GM19025 (cell line): ENCODE measurements at regions not wholly inside any gene's neighbourhood (a gene's known extent, or its start where the extent isn't known, plus 50 kb on each side); places are given as distances from the start of the nearest gene placed in this dataset.
"Not testable (repeated sequence)": the region's sequence is repeated elsewhere in the genome, so short reads cannot be mapped to it uniquely, and the experiment has no call there.

ENCODE experiments used
- ATAC-seq: cut with Tn5 transposase; IDR thresholded peaks from one replicate; pipeline ENCODE4 v1.9.1; 2021; ENCODE audit warnings: mild to moderate bottlenecking, low read depth, moderate library complexity; ENCODE audit not compliant: unreplicated experiment

- ATAC-seq = no peak
Observed at GRCh38 chr4:165810726-165811125, 62.3 kb upstream of the TLL1 start.

DNA sequence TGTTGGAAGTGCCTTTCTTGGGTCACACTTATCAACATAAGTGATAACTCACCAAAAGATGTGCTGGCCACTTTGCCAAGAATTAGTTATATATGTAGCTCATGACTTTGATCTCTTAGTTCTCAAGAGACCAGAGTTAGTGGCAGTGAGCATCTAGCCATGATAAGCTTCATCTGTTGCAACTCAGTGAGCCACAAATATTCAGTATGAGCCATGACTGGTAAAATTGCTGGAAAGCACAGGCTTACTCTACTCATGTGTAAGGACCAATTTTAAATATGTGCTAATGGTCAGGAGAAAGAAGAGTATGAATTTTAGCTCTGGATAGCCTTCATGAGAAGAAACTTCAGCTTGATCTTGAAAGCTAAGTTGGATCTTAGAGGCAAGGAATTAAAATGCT is 59.4 kb upstream of the TLL1 start:
- no peak for ATAC-seq

DNA sequence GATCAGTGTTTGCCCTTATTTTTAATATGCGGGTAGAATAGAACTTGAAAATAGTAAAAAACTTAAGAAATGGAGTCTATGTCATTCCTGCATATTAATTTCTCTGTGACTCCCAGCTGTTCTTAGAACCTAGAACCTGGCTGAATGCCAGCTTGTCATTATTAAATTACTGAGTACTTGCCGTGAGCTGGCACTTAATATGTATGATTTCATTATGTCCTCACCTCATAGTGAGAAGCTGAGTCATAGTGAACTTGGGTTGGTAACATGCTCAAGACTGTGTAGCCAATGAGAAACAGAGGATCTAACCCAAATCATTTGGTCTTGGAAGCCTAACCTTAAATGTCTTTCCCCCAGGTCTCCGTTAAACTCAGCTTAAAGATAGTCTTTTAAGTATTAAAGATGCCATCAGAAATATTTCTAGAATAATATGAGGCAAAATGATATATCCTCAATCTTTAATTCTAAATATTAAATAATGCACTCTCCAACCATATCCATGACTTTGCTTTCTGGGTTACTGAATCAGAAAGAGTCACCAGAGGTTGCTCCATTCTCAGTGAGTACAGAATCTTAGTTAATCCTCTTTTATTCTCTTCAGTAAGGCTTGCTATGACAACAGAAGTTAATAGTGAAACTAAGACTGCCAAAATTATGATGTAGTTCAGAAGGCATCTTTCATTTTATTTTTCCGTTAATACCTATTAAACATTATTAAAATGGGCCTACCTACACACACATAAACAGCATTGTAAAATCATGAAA is 58.6 kb upstream of the TLL1 start:
- ATAC-seq = no peak

GRCh38 chr4:165819126-165819525 is 53.9 kb upstream of the TLL1 start:
- not testable (repeated sequence) for ATAC-seq
